Neural crest cell (in vitro differentiated cells): ENCODE measurements at regions not wholly inside any gene's neighbourhood (a gene's known extent, or its start where the extent isn't known, plus 50 kb on each side); places are given as distances from the start of the nearest gene placed in this dataset.

Experiments
- DNase-seq: peaks from one replicate; pipeline ENCODE4 v3.0.0; 2021; ENCODE audit warnings: low read depth, mixed read lengths, low spot score
- H3K27ac Mint-ChIP-seq: one replicate; pipeline ENCODE4 v1.8.0; 2021; ENCODE audit warnings: mild to moderate bottlenecking, mixed read lengths; ENCODE audit not compliant: unreplicated experiment
- H3K27me3 Mint-ChIP-seq: 2 replicates; pipeline ENCODE4 v1.8.0; 2021; ENCODE audit warnings: low read depth, mild to moderate bottlenecking, mixed read lengths
- H3K36me3 Mint-ChIP-seq: 2 replicates; pipeline ENCODE4 v1.8.0; 2021; ENCODE audit warnings: low read depth, mild to moderate bottlenecking, mixed read lengths
- H3K4me1 Mint-ChIP-seq: 2 replicates; pipeline ENCODE4 v1.8.0; 2021; ENCODE audit warnings: mixed read lengths
- H3K4me3 Mint-ChIP-seq: one replicate; pipeline ENCODE4 v1.8.0; 2021; ENCODE audit warnings: mild to moderate bottlenecking, mixed read lengths
- H3K9me3 Mint-ChIP-seq: 2 replicates; pipeline ENCODE4 v1.8.0; 2021; ENCODE audit warnings: mixed read lengths
- CTCF ChIP-seq: fragments of 200-600 bp; sonication (generic); conservative IDR thresholded peaks from 2 replicates; pipeline ENCODE4 v1.5.0; 2021; ENCODE audit warnings: antibody characterized with exemption, mild to moderate bottlenecking

- H3K27me3 Mint-ChIP-seq = no peaks in the 10 kb centered on the region
- no peaks in the 10 kb centered on the region for H3K36me3 Mint-ChIP-seq
- no peak for DNase-seq
- TF ChIP-seq CTCF = no peak
- no peaks in the 10 kb centered on the region for H3K4me1 Mint-ChIP-seq
- no peaks in the 10 kb centered on the region for H3K9me3 Mint-ChIP-seq
- H3K4me3 Mint-ChIP-seq = no peak overlapping the region
- no peak overlapping the region for H3K27ac Mint-ChIP-seq
Measured at GRCh38 chr15:70547846-70548487, 215.4 kb downstream of the UACA start.

DNA sequence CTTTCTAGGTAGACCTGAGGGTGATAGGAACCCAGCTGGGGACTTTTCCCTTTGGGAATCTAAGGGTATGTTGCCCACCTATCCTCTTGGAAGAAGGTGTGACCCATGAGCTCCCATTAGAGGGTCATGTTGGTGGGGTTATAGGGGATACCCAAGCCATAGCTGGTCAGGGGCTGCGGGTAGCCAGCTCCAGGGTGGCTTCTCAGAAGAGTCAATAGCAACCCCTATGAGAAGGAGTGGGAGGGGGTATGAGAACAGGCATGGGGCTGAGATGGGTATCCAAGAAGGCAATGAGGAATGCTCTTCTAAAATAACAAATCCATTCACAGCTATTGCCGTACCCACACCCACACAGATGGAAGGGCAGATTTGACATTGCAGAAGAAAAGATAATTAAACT lies 217.8 kb downstream of the UACA start:
- no peak overlapping the region for H3K27ac Mint-ChIP-seq
- no peak overlapping the region for H3K4me3 Mint-ChIP-seq
- H3K4me1 Mint-ChIP-seq = no peaks in the 10 kb centered on the region
- H3K27me3 Mint-ChIP-seq = no peaks in the 10 kb centered on the region
- no peak for DNase-seq
- no peaks in the 10 kb centered on the region for H3K9me3 Mint-ChIP-seq
- H3K36me3 Mint-ChIP-seq = no peaks in the 10 kb centered on the region
- TF ChIP-seq CTCF = no peak

DNA sequence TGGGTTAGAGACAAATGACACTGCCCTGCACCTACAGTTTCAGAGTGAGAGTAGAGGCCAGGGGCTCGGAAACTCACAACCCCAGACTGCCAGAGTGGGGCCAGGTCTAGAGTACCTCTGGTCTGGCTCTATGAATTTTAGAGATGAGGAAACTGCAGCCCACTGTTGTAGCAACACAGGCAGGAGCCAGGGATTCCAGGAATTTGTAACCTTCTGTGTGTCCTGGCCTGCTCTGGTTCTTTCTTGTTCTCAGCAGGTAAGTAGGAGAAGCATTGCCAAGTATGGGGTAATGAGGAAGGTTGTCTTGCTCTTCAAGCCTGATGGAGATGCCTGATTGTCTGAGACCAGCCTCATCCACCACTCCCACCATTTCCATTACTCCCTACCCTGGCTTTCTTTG lies 221.8 kb downstream of the UACA start:
- Mint-ChIP-seq H3K27ac (no peak overlapping the region), H3K27me3 (no peaks in the 10 kb centered on the region), H3K4me3 (no peak overlapping the region), H3K9me3 (no peaks in the 10 kb centered on the region), H3K36me3 (no peaks in the 10 kb centered on the region), H3K4me1 (peaks cover 5% of the 10 kb centered on the region)
- TF ChIP-seq CTCF = no peak
- DNase-seq = no peak

GRCh38 chr15:70539912-70540530 lies 223.3 kb downstream of the UACA start:
- DNase-seq = no peak
- H3K4me3 Mint-ChIP-seq = no peak overlapping the region
- no peak for TF ChIP-seq CTCF
- no peaks in the 10 kb centered on the region for H3K36me3 Mint-ChIP-seq
- H3K27me3 Mint-ChIP-seq = no peaks in the 10 kb centered on the region
- no peak overlapping the region for H3K27ac Mint-ChIP-seq
- peaks cover 20% of the 10 kb centered on the region for H3K4me1 Mint-ChIP-seq
- no peaks in the 10 kb centered on the region for H3K9me3 Mint-ChIP-seq

DNA sequence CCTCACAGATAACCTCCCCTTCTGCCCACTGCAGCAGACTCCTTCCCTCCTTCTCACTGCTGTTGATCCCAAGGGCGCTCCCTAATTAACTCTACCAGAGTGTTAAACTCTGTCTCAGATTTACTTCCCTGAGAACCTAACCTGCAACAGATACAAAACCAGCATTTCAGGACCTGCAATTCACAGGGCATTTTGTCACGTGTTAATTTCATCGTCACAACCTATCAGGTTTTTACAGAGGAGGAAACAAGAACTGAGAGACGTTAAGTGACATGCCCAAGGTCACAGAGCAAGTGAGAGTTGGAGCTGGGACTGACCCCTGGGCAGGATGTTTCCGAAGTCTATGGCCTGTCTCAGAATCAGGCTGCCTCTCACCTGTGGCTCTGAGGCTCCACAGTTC lies 223.9 kb downstream of the UACA start:
- H3K27me3 Mint-ChIP-seq = no peaks in the 10 kb centered on the region
- no peaks in the 10 kb centered on the region for H3K36me3 Mint-ChIP-seq
- H3K4me1 Mint-ChIP-seq = peaks cover 26% of the 10 kb centered on the region
- no peak for DNase-seq
- no peak overlapping the region for H3K27ac Mint-ChIP-seq
- H3K9me3 Mint-ChIP-seq = no peaks in the 10 kb centered on the region
- H3K4me3 Mint-ChIP-seq = no peak overlapping the region
- no peak for TF ChIP-seq CTCF
